Stimulated activated CD4-positive, alpha-beta T cell treated with anti-CD3 and anti-CD28 coated beads, TNF-alpha, amount 100 ng/mL, for 24 hours (primary cell): ENCODE measurements at regions not wholly inside any gene's neighbourhood (a gene's known extent, or its start where the extent isn't known, plus 50 kb on each side); places are given as distances from the start of the nearest gene placed in this dataset.
"Not testable (repeated sequence)": the region's sequence is repeated elsewhere in the genome, so short reads cannot be mapped to it uniquely, and the experiment has no call there.

Source experiments
- DNase-seq, 3 experiments: peaks; one replicate each; pipeline ENCODE4 v3.0.0-alpha.2; 2020; ENCODE audit warnings: low read depth in 3 of 3

DNA sequence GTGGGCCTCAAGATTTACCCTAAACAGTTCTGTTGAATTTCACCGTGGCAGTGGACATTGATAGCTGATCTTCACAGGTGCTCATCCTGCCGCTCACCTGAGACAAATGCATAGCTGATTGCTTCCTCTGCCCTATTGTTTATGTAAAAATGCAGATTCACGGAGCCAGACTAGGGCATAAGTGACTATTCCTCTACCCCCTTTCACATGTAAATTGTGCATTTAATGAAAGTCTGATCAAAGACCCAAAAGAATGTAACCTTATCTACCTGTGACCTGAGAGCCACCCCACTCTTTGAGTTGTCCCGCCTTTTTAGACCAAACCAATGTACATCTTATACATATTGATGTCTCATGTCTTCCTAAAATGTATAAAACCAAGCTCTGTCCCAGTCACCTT lies 312.4 kb upstream of the CDH5 start:
- DNase-seq, result no peak

DNA sequence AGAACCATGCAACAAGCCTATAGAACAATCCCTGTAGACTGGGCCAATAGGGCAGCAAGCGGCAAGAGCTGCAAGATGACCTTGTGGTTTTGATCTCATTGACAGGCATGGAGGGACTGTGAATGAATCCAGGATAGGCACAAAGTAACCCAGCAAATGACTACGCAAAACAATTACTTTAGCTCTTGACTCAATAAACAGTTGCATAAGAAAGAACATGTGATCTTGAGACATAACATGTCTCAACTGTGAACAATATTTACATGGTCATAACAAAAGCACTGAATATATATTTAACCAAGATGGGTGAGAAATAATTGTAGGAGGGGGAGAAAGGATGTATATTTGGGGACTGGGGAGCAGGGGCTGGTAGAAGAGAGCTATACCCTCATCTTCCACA lies 313.7 kb upstream of the CDH5 start:
- DNase-seq, result no peak

DNA sequence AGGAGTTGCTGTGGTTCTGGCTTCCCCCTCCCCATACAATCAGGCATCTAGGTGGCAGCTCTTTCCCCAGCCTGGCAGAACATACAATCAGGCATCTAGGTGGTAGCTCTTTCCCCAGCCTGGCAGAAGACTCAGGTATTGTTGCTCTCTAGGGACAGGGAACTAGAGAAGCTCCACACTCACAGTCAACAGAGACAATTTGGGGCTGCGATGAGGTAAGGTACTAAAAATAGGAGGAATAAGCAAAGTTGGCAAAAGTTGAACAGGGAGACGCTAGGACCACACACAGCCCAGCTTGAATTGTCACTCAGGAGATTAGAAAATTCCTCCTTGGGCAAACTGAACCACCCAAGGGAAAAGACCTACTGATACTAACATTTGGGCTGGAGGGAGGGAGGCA lies 315.5 kb upstream of the CDH5 start:
- no peak for DNase-seq

DNA sequence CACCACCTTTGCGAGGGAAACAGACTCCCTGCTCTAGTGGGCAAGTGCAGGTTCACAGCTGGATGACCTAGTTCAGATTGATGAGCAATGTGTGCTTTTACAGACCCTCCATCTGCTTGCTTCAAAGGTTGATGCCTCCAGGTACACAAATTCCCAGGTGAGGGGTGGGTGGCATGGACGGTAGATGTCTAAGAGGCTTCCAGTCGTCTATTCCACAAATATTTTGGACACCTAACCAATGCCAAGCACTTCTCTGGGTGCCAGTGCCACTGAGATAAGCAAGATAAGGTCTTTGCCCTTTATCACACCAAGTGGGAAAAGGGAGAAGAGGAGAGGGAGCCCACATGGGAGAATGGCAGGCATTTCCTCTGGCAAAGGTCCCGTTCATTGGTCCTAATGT lies 316.6 kb upstream of the CDH5 start:
- no peak for DNase-seq

DNA sequence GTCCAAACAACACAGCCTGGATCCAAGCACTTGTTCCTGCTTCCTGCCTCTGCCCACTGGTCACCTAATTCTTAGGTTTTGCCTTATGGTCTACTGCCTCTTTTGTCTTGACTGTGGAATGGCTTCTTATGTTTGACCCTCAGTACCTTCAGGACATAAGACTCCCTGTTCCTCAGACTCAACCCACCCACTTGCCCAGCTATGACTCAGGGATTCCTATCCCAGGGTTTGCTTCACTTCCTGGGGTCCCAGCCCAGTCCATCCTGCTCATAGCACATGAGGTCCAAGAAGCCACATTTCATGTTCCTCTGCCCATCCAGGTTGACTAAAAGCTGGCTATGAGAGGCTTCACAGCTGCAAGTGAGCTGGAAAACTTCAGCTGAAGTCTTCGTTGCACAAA lies 320.9 kb upstream of the CDH5 start:
- no peak for DNase-seq

DNA sequence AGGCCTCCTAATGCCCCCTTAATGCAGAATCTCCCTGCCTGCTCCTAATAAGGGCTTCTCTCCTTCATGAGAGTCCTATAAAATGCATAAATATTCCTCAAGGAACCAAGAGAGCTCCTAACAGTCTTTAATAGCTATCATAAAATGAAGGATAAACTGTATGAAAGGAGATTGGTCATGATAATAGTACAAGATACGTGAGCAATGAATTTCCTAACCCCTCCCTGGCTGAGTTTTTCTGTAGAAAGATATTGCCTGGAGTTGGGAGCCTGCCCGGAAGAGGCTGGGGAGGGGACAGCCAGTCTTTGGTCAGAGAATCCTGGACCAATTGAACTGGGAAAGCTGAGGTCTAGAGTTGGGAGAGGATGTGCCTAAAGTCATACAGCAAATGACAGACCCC lies 321.9 kb upstream of the CDH5 start:
- DNase-seq, result no peak

DNA sequence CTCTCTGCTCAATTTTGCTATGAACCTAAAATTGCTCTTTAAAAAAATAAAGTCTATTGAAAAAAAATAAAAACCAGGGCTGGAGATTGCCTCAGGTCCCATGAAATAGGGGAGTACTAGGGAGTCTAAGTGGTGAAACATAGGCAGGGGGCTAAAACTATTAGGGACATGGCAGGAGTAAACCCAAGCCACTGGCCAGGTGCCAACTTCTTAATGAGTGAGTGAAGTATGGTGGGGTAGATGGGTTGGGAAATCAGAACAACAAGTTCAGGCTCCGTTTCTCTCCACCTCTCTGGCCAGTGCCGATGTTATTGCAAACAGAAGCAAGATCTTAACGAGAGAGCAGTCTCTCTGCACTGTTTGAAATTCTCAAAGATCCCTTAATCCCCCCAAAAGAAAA lies 322.4 kb upstream of the CDH5 start:
- DNase-seq, result no peak

DNA sequence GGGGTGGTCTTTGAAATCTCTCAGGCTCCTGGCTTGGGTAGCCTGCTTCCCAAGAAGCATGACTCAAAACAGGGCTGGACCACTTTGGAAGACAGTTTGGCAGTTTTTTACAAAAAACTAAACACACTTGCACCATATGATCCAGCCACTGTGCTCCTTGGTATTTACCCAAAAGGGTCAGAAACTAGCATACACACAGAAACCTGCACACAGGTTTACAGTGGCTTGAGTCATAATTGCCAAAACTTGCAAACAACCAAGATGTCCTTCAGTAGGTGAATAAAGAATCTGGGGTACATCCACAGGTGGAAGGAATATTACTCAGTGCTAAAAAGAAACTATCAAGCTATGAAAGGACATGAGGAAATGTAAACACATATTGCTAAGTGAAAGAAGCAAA lies 323.2 kb upstream of the CDH5 start:
- DNase-seq, result no peak

DNA sequence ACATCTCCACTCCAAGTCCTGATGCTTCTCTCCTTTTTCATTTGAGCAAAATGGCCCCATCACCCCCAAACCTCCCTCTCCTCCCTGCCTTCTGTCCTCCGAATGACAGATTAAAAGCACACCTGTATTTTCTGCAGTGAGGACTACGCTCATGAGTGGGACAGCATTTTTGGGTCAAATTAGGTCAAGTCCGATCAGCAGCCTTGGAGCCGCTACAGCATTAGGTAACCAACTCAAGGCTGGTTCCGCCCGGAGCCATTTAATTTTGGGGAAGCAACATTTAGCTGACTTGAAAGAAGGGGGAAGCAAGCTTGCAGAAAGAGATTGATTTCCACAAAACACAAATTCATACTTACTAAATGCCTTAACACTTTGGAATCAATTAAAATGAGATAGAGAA lies 324.1 kb upstream of the CDH5 start:
- DNase-seq, result no peak

DNA sequence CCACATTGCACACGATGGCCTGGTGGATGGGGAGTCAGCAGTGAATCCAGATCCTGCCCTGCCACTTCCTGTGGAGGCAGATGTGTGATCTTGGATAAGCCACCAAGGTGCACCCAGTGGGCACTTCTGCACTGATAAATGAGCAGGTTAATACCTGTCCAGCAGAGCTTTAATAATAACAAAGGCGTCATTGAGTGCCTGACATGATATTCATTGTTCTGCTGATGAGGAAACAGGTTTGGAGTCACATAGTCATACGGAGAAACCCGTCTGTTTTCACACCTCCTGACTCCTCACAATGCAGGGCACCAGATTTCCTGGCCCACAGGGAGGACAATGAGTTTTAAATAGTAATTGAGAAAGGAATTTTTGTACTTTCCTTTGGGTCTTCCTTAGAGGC lies 324.6 kb upstream of the CDH5 start:
- DNase-seq, result no peak

DNA sequence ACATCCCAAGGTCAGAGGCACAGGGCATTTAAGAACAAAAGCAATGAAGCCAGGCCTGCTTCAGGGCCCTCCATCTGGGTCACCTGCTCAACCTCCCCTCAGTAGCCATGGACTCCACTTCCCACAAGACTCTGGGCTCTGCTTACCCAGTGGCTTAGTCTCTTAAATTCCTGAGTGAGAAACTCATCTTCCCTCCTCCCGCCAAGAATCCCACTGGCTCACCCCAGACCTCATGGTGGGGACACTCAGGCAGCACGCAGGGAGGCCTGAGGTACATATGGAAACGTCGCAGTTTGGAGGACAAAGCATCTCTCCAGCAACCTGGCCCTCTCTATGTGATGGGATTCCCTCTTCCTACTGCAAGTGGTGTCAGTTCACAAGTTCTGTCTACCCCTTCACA lies 326.7 kb upstream of the CDH5 start:
- DNase-seq, result no peak

DNA sequence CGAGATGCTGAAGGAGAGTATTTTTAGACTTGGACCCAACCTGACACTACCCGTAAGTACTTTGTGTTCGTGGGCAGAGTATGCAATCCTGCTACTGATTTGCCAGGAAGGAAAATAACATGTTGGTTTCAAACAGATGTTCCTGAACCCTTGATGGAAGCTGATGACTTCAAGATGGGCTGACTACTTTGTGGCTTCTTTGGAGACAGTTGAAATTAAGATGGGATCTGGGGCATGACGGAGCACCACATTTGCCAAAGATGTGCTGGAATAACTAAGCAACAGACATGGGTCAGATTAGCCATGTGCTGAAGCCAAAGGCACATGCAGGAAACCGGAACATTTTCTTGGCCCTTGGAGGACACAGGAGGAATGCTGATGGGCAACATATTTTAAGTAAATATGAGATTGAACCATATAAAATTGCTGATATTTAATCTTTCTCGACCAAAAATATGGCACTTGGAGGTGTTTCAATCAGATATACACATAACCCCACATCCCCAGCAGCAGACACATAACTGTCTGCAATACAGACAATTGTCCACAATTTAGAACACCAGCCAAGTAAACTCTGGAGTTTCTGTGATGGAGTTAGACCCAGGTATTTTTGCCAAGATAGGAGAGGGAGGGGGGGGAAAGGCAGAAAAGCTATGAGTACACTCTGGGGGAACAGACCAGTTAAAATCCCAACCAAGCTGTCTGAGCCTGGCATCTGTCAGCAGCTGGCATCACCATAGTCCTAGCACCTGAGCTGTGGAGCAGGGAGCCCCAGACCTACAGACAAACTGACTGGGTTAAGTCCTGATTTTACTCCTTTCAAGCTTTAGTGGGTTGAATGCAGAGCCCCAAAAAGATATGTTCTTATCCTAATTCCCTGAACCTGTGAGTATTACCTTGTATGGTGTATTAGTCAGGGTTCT lies 329.4 kb upstream of the CDH5 start:
- no peak for DNase-seq

DNA sequence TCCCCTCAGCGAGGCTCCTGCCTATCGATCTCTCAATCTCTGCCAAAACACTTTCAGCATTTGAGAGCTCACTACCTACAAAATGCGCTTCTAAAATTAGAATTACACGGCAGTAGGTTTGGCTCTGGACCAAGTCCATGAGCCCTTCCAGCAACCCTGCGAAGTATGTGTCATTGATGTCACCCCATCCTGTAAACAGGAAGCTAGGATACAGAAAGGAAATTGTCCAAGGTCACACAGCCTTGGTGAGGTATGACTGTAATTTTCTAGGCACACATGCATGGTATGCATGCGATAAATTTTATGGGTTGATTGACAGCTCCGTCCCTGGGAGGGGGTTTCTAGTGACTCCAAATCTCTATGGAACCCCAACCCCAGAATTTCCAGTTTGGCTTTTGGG lies 330.3 kb upstream of the CDH5 start:
- no peak for DNase-seq

DNA sequence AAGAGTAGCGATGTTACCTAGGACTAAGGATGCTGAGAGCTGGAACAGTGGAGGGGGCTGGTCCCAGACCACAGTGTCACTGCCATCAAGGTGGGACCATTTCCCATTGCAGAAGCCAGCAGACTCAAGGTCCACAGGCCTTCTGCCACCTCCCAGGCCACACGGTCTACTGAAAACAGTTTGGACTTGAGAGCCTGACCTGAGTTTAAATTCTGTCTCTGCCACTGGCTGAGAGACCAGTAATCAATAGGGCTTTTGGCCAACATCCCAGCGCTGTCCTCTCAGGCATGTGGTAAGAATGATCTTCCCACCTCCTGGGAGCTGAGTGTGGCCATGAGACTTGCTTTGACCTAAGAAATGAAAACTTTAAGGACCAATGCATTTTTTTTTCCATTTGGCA lies 331.4 kb upstream of the CDH5 start:
- DNase-seq, result no peak

DNA sequence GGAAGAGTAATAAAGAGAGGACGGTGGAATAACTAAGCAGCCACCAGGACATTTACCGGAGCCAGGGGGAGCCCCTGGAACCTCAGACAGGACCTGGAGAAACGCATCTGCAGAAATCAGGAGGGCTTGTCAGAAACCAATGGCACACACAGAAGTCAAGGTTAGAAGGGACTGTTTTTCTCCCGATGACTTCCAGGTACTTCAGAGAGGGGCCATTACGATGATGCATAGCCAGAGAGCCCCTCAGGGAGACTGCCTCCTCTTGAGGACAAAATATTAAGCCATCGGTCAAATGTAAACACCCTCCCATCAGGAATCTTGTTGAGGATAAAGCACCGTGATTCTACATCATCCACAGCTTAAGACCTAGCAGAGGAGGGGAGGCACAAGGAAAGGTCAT lies 333.6 kb upstream of the CDH5 start:
- DNase-seq, result no peak

DNA sequence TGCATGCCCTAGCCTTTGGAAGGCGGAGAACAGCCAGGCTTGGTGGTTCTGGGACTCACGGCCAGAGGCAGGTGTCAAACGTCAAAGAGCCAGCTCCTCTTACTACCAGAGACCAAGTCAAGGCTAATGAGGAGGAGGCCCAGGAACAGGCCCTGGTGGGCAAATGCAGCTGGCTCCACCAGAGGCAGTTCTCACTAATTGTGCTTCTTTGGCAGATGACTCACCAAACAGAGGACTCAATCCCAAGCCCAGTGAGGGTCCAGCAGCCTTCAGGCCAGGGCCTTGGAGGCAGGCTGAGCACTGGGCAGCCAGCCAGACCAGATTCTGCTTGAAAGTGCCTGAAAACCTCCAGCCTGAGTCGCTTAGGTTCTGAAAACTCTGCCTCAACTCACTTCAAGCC lies 336.5 kb upstream of the CDH5 start:
- DNase-seq, result no peak

DNA sequence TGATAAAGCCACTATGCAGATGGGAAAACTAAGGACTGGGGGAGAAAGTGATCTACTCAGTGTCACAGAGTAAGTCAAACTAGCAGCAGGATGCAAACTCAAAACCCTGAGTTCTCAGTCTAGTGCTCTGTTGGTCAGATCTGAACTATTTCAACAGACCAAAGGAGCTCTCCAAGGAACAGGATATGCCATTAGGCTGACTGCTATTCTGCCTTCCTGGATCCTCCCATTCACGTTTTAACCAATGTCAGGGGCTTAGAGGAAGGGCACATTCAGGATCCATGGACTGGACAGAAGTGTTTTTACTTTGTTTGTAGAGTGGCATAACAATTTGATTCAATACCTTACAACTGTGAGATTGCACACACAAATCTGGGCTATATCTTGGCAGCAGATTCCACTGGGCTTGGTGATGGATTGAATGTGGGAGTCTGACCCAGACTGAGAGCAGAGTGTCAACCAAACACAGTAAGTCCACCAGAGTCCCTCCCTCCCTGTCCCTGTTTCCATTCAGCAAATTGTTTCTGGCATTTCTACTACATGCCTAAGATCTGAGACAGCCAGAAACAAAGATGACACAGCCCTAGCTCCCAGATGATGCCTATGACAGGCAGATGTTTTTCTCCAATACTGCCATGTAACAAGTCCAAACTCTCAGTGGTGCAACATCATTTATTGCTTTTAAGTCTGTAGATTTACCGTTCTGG lies 337.8 kb upstream of the CDH5 start:
- no peak for DNase-seq

DNA sequence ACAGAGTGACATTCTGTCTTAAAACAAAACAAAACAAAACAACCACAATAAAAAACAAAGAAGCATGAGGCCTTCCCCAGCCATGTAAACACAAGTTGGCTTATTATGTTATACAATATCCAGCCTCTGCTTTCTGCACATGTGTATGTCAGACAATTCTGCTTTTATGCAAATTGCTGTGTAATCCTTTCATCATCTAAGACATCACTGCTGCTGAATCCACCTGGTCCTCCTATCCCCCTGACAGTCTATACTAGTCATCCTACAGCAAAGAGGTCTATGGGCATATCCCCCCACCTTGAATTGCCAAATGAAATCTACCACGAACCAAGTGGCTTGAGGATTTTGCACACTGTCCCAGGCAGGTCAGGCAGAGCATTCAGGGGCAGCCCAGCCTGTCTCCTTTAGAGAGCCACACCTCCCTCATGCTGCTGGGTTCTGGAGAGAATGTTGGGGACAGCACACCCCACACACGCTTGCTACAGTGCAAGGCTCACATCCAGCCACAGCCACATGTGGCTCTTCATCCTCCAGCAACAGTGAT lies 339.6 kb upstream of the CDH5 start:
- DNase-seq, result no peak

DNA sequence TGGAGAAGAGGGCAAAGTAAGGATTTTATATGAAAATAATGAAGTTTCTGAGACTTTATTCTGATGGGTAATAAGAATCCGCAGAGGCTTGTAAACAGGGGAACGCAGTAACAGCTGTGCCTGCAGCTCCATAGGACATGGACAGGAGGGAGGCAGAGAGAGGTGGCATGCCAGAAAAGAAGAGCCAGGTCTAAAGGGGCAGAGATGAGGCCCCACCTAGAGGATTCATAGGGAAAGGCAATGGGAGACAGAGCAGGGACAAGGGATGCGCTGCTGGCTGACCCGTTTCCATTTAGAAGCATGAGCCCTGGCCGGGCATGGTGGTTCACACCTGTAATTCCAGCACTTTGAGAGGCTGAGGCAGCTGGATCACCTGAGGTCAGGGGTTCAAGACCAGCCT lies 340.3 kb upstream of the CDH5 start:
- DNase-seq, result no peak

DNA sequence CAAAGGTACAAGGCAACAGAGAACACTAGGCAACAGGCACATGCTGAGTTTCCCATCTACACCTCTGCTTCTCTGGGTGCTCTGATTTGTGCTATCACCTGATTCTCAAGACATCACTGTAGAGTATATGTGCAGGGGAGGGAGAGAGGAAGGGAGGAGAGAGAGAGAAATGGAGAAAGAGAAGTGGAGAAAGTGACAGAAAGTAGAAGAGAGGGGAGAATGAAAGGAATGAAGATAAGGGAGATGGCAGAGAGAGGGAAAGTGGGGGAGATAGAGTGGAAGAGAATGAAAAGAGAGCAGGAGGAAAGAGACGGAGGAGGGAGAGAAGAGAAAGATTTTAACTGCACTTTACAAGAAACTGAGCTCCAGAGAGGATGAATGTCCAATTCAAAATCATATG lies 340.7 kb upstream of the CDH5 start:
- no peak for DNase-seq

DNA sequence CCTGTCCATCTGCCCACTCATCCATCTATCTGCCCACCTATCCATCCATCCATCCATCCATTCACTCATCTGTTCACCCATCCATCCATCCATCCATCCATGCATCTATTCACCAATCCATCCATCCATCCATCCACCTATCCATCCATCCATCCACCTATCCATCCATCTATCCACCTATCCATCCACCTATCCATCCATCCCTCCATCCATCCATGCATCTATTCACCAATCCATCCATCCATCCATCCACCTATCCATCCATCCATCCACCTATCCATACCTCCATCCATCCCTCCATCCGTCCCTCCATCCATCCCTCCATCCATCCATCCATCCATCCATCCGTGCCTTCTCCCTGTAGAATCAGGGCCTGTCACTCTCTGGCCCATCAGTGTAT lies 341.9 kb upstream of the CDH5 start:
- not testable (repeated sequence) for DNase-seq

DNA sequence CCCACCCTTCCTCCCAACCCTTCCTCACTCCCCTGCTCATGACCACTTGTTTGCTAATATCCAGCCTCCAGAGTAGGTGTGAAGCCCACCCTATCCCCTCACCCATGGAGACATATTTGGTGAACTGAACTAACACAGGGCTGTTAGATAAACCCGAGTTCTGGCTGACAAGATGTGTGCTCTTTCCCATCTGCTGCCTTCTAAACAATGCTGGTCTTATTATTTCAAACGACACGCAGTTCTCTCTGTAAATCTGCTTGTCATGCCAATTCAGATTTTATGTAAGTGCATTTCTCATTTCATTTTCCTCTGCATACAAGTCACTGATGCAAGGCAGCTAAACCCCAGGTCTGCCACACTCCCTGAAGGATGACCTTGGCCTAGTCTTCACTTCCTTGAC lies 343.0 kb upstream of the CDH5 start:
- no peak for DNase-seq

DNA sequence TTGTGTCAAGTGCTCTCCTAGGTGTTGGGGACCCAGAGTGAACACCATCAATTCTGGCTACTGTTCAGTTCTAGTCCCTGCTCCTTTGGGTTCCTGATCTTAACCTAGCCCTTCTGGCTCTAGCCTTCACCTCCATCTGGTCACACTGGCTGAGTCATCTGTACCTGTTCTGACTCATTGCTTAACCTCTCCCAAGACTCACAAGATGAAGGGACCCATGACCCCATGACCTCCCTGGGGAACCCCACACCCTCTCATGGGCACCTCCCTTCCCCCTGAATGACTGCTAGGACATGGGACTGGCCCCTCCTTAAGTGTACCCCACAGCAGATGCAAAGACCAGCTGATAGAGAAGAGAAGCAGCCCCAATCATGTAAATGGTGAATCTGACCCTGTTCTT lies 345.8 kb upstream of the CDH5 start:
- no peak for DNase-seq
